MM.1S (cell line): ENCODE measurements at regions not wholly inside any gene's neighbourhood (a gene's known extent, or its start where the extent isn't known, plus 50 kb on each side); places are given as distances from the start of the nearest gene placed in this dataset.

ENCODE experiments used
- EZH2 ChIP-seq: fragments of 300-600 bp; sonication (generic); optimal IDR thresholded peaks from 2 replicates; pipeline ENCODE3; 2017; ENCODE audit warnings: low read depth, mild to moderate bottlenecking, antibody characterized with exemption, low read length, mixed read lengths
- EZH2phosphoT487 ChIP-seq: fragments of 300-600 bp; sonication (generic); IDR thresholded peaks from 2 replicates; pipeline ENCODE4 v1.6.1; 2018; ENCODE audit warnings: antibody characterized with exemption, low read length
- TF ChIP-seq, protein P1 (sequence below): fragments of 300-600 bp; sonication (generic); IDR thresholded peaks from 2 replicates; pipeline ENCODE4 v1.5.1; 2016; ENCODE audit warnings: antibody characterized with exemption, low read length, mixed read lengths

- TF ChIP-seq, protein P1, sequence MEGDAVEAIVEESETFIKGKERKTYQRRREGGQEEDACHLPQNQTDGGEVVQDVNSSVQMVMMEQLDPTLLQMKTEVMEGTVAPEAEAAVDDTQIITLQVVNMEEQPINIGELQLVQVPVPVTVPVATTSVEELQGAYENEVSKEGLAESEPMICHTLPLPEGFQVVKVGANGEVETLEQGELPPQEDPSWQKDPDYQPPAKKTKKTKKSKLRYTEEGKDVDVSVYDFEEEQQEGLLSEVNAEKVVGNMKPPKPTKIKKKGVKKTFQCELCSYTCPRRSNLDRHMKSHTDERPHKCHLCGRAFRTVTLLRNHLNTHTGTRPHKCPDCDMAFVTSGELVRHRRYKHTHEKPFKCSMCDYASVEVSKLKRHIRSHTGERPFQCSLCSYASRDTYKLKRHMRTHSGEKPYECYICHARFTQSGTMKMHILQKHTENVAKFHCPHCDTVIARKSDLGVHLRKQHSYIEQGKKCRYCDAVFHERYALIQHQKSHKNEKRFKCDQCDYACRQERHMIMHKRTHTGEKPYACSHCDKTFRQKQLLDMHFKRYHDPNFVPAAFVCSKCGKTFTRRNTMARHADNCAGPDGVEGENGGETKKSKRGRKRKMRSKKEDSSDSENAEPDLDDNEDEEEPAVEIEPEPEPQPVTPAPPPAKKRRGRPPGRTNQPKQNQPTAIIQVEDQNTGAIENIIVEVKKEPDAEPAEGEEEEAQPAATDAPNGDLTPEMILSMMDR: no peak
- TF ChIP-seq EZH2: no peak
- TF ChIP-seq EZH2phosphoT487: no peak
These were observed 152.8 kb upstream of the MAX start for GRCh38 chr14:65255029-65255545.
